CD4-positive, alpha-beta T cell treated with Interleukin-2 at 100 ng/mL for 4 hours (primary cell): ENCODE measurements at regions not wholly inside any gene's neighbourhood (a gene's known extent, or its start where the extent isn't known, plus 50 kb on each side); places are given as distances from the start of the nearest gene placed in this dataset.
"Not testable (repeated sequence)": the region's sequence is repeated elsewhere in the genome, so short reads cannot be mapped to it uniquely, and the experiment has no call there.

Experiments
- DNase-seq: peaks from one replicate; pipeline ENCODE4 v3.0.0-alpha.2; 2020; ENCODE audit warnings: low spot score

- DNase-seq, result no peak
These were observed 90.1 kb downstream of the SREK1 start for GRCh38 chr5:66234241-66234640.

DNA sequence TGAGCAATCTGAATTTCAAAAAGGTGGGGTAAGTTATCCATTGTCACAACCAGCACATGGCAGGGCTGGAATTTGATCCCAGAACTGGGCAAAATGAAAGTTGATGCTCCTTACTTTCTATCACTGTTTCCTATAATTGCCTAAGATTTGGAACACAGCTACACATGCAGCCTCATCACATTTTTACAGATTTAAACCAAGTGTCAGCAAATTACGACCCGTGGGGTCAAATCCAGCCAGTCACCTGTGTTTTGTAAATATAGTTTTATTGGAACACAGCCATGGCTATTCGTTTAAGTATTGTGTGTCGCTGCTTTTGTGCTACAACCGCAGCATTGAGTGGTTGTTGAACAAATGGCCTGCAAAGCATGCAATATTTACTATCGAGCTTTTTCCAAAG lies 94.3 kb downstream of the SREK1 start:
- DNase-seq, result no peak

DNA sequence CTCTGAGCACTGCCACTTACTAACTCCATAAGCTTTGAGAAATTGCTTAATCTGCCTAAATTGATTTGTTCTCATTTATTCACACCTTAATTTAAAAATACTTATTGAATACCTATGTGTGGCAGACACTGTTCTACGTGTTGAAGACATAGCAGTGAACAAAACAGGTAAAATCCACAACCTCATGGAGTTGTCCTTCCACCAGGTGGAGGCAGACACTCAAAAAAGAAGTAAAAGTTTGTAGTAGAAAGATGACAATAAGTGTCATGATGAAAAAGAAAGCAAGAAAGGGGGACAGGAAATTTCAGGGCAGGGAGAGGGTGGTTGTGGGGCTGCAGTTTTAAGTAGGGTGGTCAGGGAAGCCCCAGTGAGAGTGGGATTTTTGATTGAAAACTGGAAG lies 94.9 kb downstream of the SREK1 start:
- DNase-seq, result no peak

DNA sequence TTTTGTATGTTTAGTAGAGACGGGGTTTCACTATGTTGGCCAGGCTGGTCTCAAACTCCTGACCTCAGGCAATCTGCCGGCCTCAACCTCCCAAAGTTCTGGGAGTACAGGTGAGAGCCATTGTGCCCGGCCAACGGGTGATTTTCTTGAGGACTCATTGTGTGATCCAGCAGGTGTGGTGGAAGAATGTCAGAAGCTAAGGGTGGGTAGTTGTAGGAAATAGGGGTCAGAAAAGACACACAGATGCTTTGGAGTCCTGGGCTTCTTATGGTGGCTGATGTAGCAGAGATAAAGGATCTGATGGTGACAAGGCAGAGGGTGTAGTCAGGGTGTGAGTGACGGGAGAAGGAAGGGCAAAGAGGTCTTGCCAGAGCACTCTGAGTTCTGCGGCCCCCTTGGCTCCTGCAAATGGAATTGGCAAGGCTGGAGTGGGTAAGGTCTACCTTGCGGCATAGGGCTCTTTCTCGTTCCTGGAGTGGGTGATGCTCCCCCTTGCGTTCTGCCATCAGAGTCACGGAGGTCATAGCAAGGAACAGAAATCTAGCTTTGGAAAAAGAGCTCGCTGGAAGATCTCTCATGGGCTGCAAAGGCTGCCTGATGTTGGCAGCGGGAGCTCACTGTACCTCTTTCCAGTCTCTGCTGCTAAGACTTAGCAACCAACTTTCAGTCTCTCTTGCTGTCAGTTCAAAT lies 97.2 kb downstream of the SREK1 start:
- no peak for DNase-seq

GRCh38 chr5:66242050-66242715 lies 98.1 kb downstream of the SREK1 start:
- DNase-seq, result no peak

- no peak for DNase-seq
These were observed 102.5 kb downstream of the SREK1 start for GRCh38 chr5:66246608-66247007.

DNA sequence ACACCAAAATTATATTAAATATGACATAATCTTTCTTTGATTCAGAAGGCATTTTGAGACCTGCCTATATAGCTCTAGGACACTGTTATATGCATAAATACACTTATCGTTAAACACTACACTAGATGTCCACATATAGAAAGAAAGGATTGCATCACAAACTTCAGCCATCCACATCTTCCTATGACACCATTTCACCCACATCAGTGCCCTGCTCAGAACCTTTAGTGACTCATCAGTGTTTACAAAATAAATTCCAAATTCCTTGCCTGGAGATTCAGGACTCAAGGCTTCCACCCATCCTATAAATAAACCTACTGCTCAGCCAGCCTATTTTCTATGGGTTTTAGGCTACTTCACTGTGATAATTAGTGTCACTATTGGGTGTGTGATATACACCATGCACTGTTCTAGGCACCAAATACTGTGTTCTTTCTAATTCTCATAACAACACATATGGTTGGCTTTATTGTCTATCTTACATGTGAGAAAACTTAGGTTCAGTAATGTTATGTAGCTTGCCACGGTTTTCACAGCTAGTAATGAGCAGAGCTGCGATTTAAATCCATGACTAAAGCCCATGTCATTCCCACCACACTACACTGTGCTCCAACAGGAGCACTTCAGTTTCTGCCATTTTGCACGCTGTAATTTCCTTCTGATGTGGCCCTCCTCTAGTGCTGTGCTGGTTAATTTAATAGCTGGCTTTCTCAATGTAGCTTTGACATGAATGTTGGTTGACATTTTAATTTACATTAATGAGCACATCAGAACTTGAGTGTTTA lies 103.3 kb downstream of the SREK1 start:
- DNase-seq, result no peak

- no peak for DNase-seq
These were observed 104.8 kb downstream of the SREK1 start for GRCh38 chr5:66248874-66249273.

GRCh38 chr5:66249920-66250319 lies 105.8 kb downstream of the SREK1 start:
- DNase-seq, result no peak

DNA sequence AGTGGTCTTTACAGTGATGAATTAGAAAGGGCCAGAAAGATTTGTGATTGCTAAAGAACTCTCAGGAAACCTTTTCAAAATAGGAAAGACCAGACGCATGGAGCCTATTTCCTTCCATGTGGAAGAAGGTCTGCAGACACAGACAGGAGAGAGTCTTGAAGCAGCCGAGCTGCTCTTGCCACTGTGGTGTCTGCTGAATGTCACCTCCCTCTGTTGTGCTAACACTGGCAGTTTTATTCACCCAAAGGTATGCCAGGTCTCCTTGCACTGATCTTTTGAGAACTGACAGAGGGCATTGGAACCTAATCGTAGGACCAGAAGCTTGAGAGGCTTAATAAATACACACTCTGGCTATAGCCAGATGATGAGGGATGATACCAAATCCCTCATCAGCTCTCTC lies 108.7 kb downstream of the SREK1 start:
- no peak for DNase-seq

DNA sequence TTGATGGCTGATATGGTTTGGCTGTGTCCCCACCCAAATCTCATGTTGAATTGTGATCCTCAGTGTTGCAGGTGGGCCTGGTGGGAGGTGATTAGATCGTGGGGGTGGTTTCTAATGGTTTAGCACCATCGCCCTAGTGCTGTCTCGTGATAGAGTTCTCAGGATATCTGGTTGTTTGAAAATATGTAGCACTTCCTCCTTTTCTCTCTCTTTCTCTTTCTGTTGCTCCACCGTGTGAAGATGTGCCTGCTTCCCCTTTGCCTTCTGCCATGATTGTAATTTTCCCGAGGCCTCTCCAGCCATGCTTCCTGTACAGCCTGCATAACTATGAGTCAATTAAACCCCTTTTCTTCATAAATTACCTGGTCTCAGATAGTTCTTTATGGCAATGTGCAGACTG lies 111.6 kb downstream of the SREK1 start:
- DNase-seq, result no peak

- no peak for DNase-seq
These were observed 129.0 kb downstream of the SREK1 start for GRCh38 chr5:66273121-66273520.

DNA sequence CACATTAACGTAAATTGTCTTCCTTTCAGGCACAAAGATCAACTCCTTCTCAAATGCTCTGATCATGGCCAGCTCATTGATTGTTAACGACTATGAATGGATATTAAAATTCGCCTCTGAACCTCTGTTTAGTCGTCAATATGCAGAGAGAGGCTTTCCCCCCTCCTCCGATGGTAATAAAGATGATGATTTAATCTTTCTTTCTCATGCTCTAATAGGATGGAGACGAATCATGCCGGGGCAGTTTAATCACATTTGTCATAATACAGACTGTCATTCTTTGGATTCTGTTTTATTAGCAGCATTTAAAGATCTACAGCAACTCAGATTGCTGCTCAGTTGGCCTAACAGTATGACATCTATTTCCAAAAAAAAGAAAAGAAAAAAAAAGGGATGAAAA lies 132.9 kb downstream of the SREK1 start:
- no peak for DNase-seq

DNA sequence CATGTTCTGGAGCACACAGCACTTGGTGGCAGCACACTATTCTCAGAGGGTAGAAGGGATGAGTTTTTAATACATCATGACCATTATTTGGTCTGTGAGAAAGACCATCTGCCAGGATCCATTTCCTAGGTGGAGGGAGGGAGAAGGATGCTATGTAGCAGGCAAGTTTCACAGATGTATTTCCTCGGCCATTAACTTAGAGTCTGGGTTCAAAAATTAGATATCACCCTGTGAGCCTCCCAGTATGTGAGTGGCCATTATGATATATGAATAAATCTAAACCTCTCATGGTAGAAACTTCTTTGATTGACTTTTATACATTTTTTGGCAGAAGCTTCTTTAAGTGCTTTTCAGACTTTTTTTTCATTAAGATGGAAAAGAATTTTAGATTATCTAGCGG lies 133.9 kb downstream of the SREK1 start:
- DNase-seq, result no peak

DNA sequence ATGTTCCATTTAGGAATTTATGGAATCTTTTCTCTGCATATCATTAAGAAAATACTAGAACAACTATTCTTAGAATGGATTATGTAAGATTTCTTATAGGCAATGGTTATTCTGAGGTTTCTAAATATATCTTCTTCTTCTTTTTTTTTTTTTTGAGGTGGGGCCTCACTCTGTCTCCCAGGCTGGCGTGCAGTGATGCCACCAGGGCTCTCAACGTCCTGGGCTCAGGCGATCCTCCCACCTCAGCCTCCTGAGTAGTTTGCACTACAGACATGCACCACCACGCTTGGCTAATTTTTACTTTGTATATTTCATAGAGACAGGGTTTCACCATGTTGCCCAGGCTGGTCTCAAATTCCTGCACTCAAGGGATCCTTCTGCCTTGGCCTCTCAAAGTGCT lies 137.2 kb downstream of the SREK1 start:
- DNase-seq, result no peak

GRCh38 chr5:66284588-66285342 lies 140.7 kb downstream of the SREK1 start:
- DNase-seq, result no peak

- DNase-seq, result no peak
These were observed 141.3 kb downstream of the SREK1 start for GRCh38 chr5:66285343-66285922.

GRCh38 chr5:66291771-66292170 lies 147.7 kb downstream of the SREK1 start:
- no peak for DNase-seq

- DNase-seq, result not testable (repeated sequence)
These were observed 149.8 kb downstream of the SREK1 start for GRCh38 chr5:66293851-66294250.

DNA sequence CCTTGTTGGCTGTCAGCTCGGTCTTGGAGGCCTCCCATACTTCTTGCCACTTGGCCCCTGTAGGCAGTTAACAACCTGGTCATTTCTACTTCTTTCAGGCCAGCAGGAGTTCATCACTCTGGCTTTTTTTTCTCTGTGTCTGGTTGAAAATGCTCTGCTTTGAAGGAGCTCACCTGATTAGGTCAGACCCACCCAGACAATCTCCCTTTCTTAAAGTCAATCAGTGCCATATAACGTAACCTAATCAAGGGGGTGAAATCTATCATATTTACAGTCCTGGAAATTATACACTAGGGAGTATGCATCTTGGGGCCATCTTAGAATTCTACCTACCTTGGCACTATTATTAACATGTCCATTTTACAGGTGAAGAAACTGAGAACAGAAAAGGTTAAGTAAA lies 155.4 kb downstream of the SREK1 start:
- DNase-seq, result no peak

GRCh38 chr5:66302344-66302743 lies 158.2 kb downstream of the SREK1 start:
- DNase-seq, result no peak
